Smooth muscle cell (in vitro differentiated cells): ENCODE measurements at regions not wholly inside any gene's neighbourhood (a gene's known extent, or its start where the extent isn't known, plus 50 kb on each side); places are given as distances from the start of the nearest gene placed in this dataset.

Experiments used
- DNase-seq: peaks from one replicate; lab custom pipeline; 2025; ENCODE audit not compliant: unreplicated experiment; lab: John Stamatoyannopoulos, UW
- H2AFZ ChIP-seq: fragments of 200-600 bp; sonication (generic); 2 replicates; pipeline ENCODE4 v1.6.0; 2016; ENCODE audit warnings: antibody characterized with exemption, low read depth, mild to moderate bottlenecking
- H3F3A ChIP-seq: fragments of 200-600 bp; sonication (generic); 2 replicates; pipeline ENCODE4 v1.6.0; 2017; ENCODE audit warnings: antibody characterized with exemption, low read depth
- H3K27ac ChIP-seq: fragments of 200-600 bp; sonication (generic); 2 replicates; pipeline ENCODE4 v1.5.1; 2016; ENCODE audit warnings: low read depth, mild to moderate bottlenecking
- H3K27me3 ChIP-seq: fragments of 200-600 bp; sonication (generic); 2 replicates; pipeline ENCODE4 v1.6.1; 2016; ENCODE audit warnings: low read depth, mild to moderate bottlenecking
- H3K36me3 ChIP-seq: fragments of 200-600 bp; sonication (generic); 2 replicates; pipeline ENCODE4 v1.5.1; 2016; ENCODE audit warnings: low read depth
- H3K4me1 ChIP-seq: fragments of 200-600 bp; sonication (generic); 2 replicates; pipeline ENCODE4 v1.5.1; 2016; ENCODE audit warnings: low read depth
- H3K4me2 ChIP-seq: fragments of 200-600 bp; sonication (generic); 2 replicates; pipeline ENCODE4 v1.6.0; 2016; ENCODE audit warnings: mild to moderate bottlenecking
- H3K4me3 ChIP-seq: fragments of 200-600 bp; sonication (generic); 2 replicates; pipeline ENCODE4 v1.5.1; 2016; ENCODE audit warnings: mild to moderate bottlenecking
- H3K79me2 ChIP-seq: fragments of 200-600 bp; sonication (generic); 2 replicates; pipeline ENCODE4 v1.6.0; 2016; ENCODE audit warnings: low read depth, mild to moderate bottlenecking
- H3K9ac ChIP-seq: fragments of 200-600 bp; sonication (generic); 2 replicates; pipeline ENCODE4 v1.6.0; 2016; ENCODE audit warnings: low read depth
- H3K9me3 ChIP-seq: fragments of 200-600 bp; sonication (generic); replicated peaks from 2 replicates; pipeline ENCODE4 v1.5.1; 2016; ENCODE audit warnings: low read depth
- H4K20me1 ChIP-seq: fragments of 200-600 bp; sonication (generic); 2 replicates; pipeline ENCODE4 v1.6.0; 2016; ENCODE audit warnings: low read depth
- WGBS: methylation state at CpG from one replicate; pipeline ENCODE4 v1.1.7; 2016; ENCODE audit warnings: low lambda C conversion rate; 5-methylcytosine and 5-hydroxymethylcytosine counted together
- TF ChIP-seq, protein P1 (sequence below): fragments of 200-600 bp; sonication (generic); IDR thresholded peaks from 2 replicates; pipeline ENCODE4 v1.5.1; 2017; ENCODE audit warnings: borderline replicate concordance, mild to moderate bottlenecking, antibody characterized with exemption; ENCODE audit not compliant: insufficient read depth, poor library complexity, severe bottlenecking

GRCh38 chr4:85393201-85393600 lies 81.7 kb upstream of the ARHGAP24 start:
- H3F3A ChIP-seq: no peaks in the 10 kb centered on the region
- DNase-seq: no peak

DNA sequence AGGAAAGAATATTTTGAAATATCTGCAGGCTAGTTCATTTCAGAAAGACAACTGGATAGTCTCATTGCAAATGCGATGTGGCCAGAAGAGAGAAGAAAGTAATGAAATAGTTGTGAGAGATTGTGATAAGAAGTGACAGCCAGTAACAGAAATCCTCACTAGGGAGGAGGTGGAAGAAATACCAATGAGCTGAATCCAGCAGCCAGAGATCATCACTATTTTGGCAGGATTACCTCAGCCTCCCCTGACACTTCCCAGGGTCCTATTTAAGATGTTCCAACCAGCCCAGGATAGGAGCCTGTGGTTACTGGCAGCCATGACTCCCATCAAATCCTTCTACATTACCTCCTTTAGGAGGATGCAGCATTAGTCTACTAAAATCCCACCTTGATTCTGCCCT lies 76.7 kb upstream of the ARHGAP24 start:
- H3K4me2 ChIP-seq: peak overlapping the region; percentile 0
- no peaks in the 10 kb centered on the region for H3K36me3 ChIP-seq
- H3K27ac ChIP-seq: peak overlapping the region; percentile 73
- H3K9ac ChIP-seq: no peak overlapping the region
- H3K4me1 ChIP-seq: no peaks in the 10 kb centered on the region
- DNase-seq: no peak
- no peaks in the 10 kb centered on the region for H4K20me1 ChIP-seq
- no peaks in the 10 kb centered on the region for H3K9me3 ChIP-seq
- no peaks in the 10 kb centered on the region for H3K27me3 ChIP-seq
- H2AFZ ChIP-seq: peak overlapping the region; percentile 1
- TF ChIP-seq, protein P1, sequence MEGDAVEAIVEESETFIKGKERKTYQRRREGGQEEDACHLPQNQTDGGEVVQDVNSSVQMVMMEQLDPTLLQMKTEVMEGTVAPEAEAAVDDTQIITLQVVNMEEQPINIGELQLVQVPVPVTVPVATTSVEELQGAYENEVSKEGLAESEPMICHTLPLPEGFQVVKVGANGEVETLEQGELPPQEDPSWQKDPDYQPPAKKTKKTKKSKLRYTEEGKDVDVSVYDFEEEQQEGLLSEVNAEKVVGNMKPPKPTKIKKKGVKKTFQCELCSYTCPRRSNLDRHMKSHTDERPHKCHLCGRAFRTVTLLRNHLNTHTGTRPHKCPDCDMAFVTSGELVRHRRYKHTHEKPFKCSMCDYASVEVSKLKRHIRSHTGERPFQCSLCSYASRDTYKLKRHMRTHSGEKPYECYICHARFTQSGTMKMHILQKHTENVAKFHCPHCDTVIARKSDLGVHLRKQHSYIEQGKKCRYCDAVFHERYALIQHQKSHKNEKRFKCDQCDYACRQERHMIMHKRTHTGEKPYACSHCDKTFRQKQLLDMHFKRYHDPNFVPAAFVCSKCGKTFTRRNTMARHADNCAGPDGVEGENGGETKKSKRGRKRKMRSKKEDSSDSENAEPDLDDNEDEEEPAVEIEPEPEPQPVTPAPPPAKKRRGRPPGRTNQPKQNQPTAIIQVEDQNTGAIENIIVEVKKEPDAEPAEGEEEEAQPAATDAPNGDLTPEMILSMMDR: no peak
- no peak overlapping the region for H3K4me3 ChIP-seq
- H3K79me2 ChIP-seq: no peaks in the 10 kb centered on the region
- no peaks in the 10 kb centered on the region for H3F3A ChIP-seq
- WGBS: 15% methylated on average over 1 of the region's 1 CpG

More at GRCh38 chr4:85393201-85393600, 81.7 kb upstream of the ARHGAP24 start:
- Histone ChIP-seq H3K4me3 (no peak overlapping the region), H3K27ac (no peak overlapping the region), H2AFZ (no peak overlapping the region), H3K4me2 (no peak overlapping the region), H4K20me1 (no peaks in the 10 kb centered on the region), H3K9me3 (no peaks in the 10 kb centered on the region), H3K9ac (no peak overlapping the region), H3K27me3 (no peaks in the 10 kb centered on the region), H3K79me2 (no peaks in the 10 kb centered on the region), H3K36me3 (no peaks in the 10 kb centered on the region), H3K4me1 (no peaks in the 10 kb centered on the region)
- TF ChIP-seq, protein P1: no peak
- WGBS: 83% methylated on average over 3 of the region's 3 CpGs

GRCh38 chr4:85399270-85399669 lies 75.7 kb upstream of the ARHGAP24 start:
- no peak overlapping the region for H3K4me3 ChIP-seq
- H3K9ac ChIP-seq: no peak overlapping the region
- DNase-seq: no peak
- no peaks in the 10 kb centered on the region for H3K9me3 ChIP-seq
- WGBS: 47% methylated on average over 2 of the region's 2 CpGs
- no peaks in the 10 kb centered on the region for H3K36me3 ChIP-seq
- peak overlapping the region; percentile 73 for H3K27ac ChIP-seq
- H3K4me1 ChIP-seq: no peaks in the 10 kb centered on the region
- no peaks in the 10 kb centered on the region for H3K79me2 ChIP-seq
- H3K4me2 ChIP-seq: no peak overlapping the region
- H2AFZ ChIP-seq: no peak overlapping the region
- no peaks in the 10 kb centered on the region for H4K20me1 ChIP-seq
- H3K27me3 ChIP-seq: no peaks in the 10 kb centered on the region
- TF ChIP-seq, protein P1: no peak
- H3F3A ChIP-seq: no peaks in the 10 kb centered on the region

GRCh38 chr4:85402371-85402770 lies 72.6 kb upstream of the ARHGAP24 start:
- Histone ChIP-seq H3K79me2 (no peaks in the 10 kb centered on the region), H2AFZ (no peak overlapping the region), H3K4me2 (no peak overlapping the region), H3F3A (no peaks in the 10 kb centered on the region), H3K4me3 (no peak overlapping the region), H3K4me1 (no peaks in the 10 kb centered on the region), H3K9me3 (no peaks in the 10 kb centered on the region), H3K36me3 (no peaks in the 10 kb centered on the region), H3K27me3 (no peaks in the 10 kb centered on the region), H3K9ac (no peak overlapping the region), H3K27ac (no peak overlapping the region), H4K20me1 (no peaks in the 10 kb centered on the region)
- WGBS: 76% methylated on average over 3 of the region's 3 CpGs
- TF ChIP-seq, protein P1: no peak
- no peak for DNase-seq
